GM12892 (cell line): ENCODE measurements at regions not wholly inside any gene's neighbourhood (a gene's known extent, or its start where the extent isn't known, plus 50 kb on each side); places are given as distances from the start of the nearest gene placed in this dataset.

Experiments
- DNase-seq: peaks from one replicate; pipeline ENCODE4 v3.0.0; 2011; ENCODE audit not compliant: insufficient read length
- FAIRE-seq: peaks from 2 replicates; lab custom pipeline; 2011; peaks lifted over from hg19 to GRCh38; lab: Jason Lieb, UNC
- POLR2A ChIP-seq: IDR thresholded peaks from 2 replicates; pipeline ENCODE4 v1.6.1; 2011; ENCODE audit warnings: low read depth, low read length, control low read depth
- POLR2AphosphoS5 ChIP-seq: IDR thresholded peaks from 2 replicates; pipeline ENCODE4 v1.6.1; 2011; ENCODE audit warnings: low read depth, low read length, control low read depth
- TAF1 ChIP-seq: IDR thresholded peaks from 2 replicates; pipeline ENCODE4 v1.6.1; 2011; ENCODE audit warnings: low read depth, mild to moderate bottlenecking, control low read depth, low read length, borderline replicate concordance

DNA sequence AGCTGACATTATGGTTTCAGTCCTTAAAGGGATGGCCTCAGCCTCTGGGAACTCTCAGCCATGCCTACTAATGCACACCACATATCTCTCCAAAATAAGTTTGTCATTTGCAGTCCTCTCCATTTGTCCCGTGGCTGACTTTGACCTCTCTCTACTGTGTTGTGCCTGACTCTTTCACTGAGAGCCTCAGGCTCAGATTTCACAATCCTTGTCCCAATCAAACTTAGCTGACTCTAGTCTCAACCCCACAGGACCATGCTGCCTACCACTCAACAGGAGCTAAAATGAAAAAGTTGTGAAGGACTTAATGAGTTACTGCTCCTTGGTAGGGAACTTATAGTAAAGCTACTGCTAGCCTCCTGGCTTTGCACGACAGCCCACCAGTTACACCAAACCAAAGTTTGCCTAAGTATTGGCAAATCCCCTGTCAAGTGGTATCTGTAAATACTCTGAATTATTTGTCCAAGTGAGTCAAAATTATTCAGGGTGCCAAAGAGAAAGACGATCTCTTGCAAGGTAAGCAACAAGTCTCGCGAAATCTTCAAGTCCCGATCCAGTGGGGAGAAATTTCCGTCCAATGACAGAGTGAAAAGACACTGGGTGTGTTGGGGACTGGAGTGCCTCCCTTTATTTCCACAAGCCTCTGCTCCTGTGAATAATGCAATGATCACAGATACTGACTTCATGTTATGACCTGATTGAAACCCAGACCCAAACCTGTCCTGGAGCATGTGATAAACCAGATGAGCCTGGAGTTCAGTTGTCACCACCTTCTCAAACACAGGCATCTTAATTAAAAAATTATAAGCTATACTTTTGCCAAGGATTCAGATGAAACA lies 124.4 kb upstream of the FOXQ1 start:
- TF ChIP-seq TAF1 (no peak), POLR2AphosphoS5 (no peak), POLR2A (no peak)
- no peak for DNase-seq
- no peak for FAIRE-seq

- FAIRE-seq (no peak), DNase-seq (no peak)
- TF ChIP-seq POLR2AphosphoS5, result no peak
- TF ChIP-seq POLR2A, result no peak
- TF ChIP-seq TAF1, result no peak
Observed at GRCh38 chr6:1184318-1184717, 127.6 kb upstream of the FOXQ1 start.

DNA sequence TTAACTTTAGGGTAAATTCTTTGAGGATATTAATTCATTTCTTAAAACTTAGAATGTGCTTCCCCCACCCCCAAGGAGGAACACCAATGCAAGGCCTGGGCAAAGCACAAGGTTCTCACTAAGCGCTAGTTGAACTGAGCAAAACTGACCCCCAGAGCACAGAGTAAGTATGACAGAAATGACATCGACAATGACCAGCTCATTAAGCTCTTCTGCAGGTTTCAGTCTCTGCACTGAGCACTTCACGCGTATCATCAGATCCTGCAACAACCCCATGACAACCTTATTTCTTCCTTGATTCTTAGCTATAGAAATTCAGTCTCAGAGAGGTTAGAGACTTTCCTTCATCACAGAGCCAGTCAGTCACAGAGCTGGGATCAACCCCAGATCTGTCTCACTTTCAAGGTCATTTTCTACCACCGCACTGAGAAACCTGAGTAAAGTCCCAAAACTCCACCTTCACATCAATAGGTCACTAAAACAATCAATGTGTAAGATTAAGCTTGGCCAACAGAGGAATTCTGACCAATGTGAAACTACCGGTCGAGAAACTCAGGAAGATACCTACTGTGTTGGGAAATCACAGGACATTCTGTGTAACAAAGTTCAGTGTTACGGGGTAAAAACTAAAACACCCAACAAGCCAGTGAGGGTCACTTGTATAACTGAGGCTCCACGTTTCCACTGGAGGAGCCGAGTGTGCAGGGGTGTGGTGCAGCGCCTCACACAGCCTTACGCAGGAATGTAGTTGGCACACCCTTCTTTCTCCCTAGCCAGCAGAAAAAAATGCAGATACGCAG lies 129.0 kb upstream of the FOXQ1 start:
- FAIRE-seq, result no peak
- no peak for DNase-seq
- TF ChIP-seq TAF1 (no peak), POLR2A (no peak), POLR2AphosphoS5 (no peak)

- FAIRE-seq, result no peak
- TF ChIP-seq POLR2AphosphoS5 (no peak), TAF1 (no peak), POLR2A (no peak)
- DNase-seq, result no peak
Observed at GRCh38 chr6:1181939-1182605, 129.8 kb upstream of the FOXQ1 start.

DNA sequence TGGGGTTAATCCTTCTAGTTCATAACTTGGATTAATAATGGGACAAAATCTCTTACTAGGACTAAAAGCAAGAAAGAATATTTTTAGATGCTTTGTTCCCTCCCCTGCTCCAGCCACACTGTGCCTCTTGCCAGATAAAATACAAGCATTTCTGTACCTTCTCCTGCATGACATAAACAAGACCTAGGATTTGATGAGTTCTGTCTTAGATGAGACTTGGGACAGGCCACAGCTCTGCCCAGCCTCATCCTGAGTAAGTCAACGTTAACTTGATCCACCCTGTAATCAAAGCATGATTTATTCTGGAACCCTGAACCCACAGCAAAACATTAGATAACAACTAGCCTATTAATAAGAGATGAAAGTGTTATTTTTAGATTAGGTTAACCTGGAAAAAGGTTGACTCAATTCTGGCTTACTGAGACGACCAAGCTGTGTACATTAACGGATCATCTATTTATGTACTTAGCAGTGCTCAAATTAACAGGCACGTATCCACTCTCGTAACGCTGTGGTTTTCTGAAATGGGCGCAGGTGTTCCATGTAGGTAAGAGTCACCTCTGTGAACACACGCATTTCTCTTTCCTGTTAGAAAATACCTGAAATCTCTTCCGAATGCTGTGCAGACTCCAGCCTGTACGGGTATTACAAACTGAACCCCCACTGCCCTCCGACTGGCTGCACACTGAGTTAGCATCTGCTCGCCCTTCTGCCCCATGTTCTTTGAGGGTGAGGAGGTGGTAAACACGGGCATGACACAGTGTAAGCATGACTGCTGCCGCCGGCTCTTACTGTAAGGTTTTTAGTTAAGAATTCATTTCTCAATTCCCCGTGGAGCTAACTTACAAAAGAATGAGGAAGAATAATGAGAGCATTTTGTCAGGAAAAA lies 132.1 kb upstream of the FOXQ1 start:
- no peak for FAIRE-seq
- TF ChIP-seq POLR2AphosphoS5 (no peak), TAF1 (no peak), POLR2A (no peak)
- DNase-seq, result no peak

DNA sequence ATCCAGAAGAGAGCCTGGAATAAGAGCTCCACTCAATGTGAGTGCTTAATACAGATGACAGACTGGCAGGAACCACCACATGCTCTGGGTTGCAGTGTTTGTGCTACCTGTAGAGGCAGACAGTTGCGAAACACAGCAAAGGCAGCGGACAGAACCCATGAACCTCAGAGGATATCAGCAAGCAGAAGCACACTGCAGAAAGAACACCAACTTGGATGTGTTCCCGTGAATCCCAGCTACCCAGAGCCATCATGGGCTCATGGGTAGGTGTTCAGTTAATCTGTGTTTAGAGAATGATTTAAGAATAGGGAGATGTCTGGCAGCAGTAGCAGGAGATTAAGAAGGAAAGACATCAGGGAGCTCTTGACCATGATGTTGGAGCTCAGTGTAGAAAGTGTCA lies 133.3 kb upstream of the FOXQ1 start:
- no peak for DNase-seq
- TF ChIP-seq POLR2A, result no peak
- FAIRE-seq, result no peak

- no peak for FAIRE-seq
- no peak for DNase-seq
- TF ChIP-seq POLR2AphosphoS5 (no peak), TAF1 (no peak), POLR2A (no peak)
Observed at GRCh38 chr6:1176567-1176966, 135.3 kb upstream of the FOXQ1 start.

DNA sequence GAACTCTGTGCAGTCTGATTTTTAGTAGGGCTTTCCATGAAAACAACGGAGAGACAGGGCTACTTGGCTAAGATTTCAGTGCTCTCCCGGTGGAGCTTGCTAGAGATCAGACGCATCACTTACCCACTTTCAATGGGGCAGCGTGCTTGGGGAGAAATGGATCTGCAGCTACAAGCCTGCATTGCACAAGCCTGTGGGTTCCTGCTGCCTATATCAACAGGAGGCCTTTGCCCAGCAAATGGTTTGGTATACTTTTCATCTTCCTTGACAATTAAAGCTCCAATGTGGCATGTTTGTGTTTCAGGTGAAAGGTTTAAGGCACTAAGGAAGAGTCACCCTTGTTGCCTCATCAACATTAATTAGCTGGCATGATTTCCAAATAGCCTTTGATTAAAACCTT lies 136.0 kb upstream of the FOXQ1 start:
- FAIRE-seq (no peak), DNase-seq (no peak)
- TF ChIP-seq TAF1 (no peak), POLR2AphosphoS5 (no peak)

GRCh38 chr6:1170794-1171193 lies 141.1 kb upstream of the FOXQ1 start:
- no peak for DNase-seq
- FAIRE-seq, result no peak

DNA sequence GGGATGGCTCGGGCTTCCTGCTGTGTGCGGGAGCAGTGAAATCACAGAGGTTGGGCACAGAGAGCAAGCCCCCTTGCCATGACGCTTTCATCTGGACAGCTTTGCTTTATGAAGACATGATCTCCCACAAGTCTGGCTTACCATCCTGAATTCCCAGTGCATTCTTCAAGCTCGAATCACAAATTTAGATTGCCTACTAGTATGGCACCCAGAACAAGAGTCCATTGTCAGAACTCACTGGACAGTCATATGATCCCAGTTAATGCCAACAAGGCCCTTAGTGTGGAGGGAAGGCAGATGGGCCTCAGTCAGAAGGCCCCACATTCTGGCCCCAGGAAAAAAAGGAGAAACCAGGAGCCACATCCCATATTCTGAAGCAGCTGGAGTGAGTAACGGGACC lies 147.3 kb upstream of the FOXQ1 start:
- no peak for DNase-seq
- TF ChIP-seq POLR2A (no peak), POLR2AphosphoS5 (no peak), TAF1 (no peak)
- FAIRE-seq, result no peak

More at GRCh38 chr6:1170794-1171193, 141.1 kb upstream of the FOXQ1 start:
- TF ChIP-seq POLR2AphosphoS5 (no peak), TAF1 (no peak), POLR2A (no peak)

- no peak for TF ChIP-seq POLR2A
- no peak for TF ChIP-seq POLR2AphosphoS5
- TF ChIP-seq TAF1, result no peak
- no peak for DNase-seq
- no peak for FAIRE-seq
Observed at GRCh38 chr6:1163501-1163900, 148.4 kb upstream of the FOXQ1 start.
